ENCODE measurements at regions not wholly inside any gene's neighbourhood (a gene's known extent, or its start where the extent isn't known, plus 50 kb on each side); places are given as distances from the start of the nearest gene placed in this dataset.

DNA sequence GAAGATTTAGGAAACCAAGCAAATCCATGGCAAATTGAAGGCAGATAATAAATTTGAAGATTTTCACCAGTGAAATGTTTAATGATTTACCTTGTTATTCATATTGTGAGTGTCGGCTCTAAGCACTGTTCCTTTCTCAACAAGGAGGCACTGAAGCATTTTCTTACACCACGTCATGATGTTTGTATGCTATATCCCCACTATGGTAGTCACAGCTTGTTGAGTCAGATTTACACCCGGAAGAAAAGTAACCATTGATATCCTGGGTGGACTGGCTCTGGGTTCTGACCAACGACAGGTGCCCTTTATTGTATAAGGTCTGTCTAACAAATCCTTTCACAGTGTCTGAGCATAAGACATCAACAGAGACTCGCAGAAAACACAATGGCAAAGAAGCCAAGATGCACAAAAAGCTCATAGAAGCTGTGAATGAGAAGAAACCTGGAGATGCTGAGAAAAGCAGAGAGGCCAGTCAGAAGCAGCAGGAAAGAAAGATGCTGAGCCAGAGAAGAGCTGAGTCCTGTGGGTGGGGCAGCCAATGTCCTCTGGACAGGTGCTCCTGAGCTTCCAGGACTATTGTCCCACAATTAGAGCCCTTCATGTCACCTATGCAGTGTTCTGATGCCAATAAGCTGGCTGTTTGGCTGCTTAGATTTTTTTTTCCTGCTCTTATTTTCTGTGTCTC, 49.7 kb upstream of the ARHGAP5 start:
- peak in 1 of 2 experiments; percentile 14 for DNase-seq
